GM12875 (cell line): ENCODE measurements at regions not wholly inside any gene's neighbourhood (a gene's known extent, or its start where the extent isn't known, plus 50 kb on each side); places are given as distances from the start of the nearest gene placed in this dataset.
"Not testable (repeated sequence)": the region's sequence is repeated elsewhere in the genome, so short reads cannot be mapped to it uniquely, and the experiment has no call there.

ENCODE experiments used
- H3K4me3 ChIP-seq: one replicate; pipeline ENCODE4 v1.5.1; 2011; ENCODE audit warnings: low read depth, low read length, control low read depth
- TF ChIP-seq, protein P1 (sequence below): IDR thresholded peaks from 2 replicates; pipeline ENCODE4 v1.5.1; 2011; ENCODE audit warnings: low read depth, mild to moderate bottlenecking, control low read depth, inconsistent platforms, low read length, moderate library complexity, borderline replicate concordance; ENCODE audit not compliant: insufficient read depth

DNA sequence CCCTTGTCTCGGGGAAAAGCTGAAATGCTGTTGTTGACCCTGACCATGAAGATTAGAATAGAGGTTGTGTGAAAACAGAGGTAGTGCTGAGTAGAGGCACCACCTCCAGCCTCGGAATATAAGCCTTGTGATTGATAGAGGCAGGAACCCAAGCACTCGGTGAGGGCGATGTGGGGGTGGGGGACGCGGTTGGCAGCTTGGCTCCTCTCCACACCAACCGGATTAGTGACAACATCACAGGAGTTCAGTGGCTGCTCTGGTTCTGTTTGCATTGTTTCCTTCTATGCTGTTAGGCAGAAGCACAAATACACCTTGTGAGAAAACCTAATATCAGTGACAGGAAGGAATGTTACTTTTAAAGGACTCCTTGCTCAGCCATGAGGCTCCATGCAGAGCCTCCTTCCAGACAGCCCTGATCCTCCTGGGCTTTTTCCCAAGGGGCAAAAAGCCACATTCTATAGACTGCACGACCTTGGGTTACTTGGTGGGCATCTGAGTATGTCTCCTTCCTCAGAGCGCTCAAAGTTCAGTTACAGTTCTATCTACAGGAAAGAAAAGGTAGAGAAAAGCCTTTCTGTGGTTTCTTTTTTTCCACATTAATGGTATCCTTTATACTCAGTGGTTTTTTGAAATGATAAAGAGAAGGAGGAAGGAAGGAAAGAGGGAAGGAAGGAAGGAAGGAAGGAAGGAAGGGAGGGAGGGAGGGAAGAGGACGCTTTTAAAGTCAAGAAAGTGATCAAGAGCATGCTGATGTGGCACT is 150.4 kb upstream of the NOCT start:
- no peak overlapping the region for H3K4me3 ChIP-seq
- TF ChIP-seq, protein P1, sequence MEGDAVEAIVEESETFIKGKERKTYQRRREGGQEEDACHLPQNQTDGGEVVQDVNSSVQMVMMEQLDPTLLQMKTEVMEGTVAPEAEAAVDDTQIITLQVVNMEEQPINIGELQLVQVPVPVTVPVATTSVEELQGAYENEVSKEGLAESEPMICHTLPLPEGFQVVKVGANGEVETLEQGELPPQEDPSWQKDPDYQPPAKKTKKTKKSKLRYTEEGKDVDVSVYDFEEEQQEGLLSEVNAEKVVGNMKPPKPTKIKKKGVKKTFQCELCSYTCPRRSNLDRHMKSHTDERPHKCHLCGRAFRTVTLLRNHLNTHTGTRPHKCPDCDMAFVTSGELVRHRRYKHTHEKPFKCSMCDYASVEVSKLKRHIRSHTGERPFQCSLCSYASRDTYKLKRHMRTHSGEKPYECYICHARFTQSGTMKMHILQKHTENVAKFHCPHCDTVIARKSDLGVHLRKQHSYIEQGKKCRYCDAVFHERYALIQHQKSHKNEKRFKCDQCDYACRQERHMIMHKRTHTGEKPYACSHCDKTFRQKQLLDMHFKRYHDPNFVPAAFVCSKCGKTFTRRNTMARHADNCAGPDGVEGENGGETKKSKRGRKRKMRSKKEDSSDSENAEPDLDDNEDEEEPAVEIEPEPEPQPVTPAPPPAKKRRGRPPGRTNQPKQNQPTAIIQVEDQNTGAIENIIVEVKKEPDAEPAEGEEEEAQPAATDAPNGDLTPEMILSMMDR: no peak

DNA sequence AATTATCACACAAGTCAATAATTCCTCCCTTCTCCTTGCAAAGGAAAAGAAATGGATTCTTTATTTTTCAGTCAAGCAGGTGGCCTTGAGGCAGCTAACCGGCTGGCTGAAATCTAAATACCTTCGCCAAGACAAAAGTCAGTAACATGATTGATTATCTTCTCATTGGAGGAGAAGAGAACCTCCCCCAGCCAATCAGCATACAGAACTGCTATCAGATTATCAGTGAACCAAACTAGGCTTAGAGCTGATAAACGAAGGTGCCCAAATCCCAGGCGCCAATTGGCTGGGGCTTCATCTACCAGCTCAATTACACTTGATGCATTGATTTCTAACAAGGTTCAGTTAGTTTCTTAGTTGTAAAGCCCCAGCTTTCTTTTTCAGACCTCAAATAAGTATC is 152.4 kb upstream of the NOCT start:
- H3K4me3 ChIP-seq: no peak overlapping the region
- TF ChIP-seq, protein P1: no peak

DNA sequence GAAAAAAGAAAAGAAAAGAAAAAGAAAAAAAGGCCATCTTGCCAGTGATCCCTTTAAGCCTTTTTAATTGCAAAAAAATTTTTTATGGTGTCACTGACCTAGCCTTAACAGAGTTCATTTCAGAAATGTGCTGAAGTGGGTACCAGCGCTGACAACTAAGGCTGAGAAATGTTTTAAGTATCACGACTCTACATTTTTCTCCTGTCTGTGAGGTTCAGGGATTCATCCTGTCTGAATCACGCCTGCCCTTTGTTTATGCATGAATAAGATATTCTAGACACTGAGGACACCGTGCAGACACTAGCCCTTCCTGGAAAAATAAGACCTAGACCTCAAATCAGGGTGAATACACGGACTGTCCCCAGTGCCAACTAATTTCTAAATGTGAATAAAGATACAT is 154.4 kb upstream of the NOCT start:
- TF ChIP-seq, protein P1: no peak
- H3K4me3 ChIP-seq: no peak overlapping the region

DNA sequence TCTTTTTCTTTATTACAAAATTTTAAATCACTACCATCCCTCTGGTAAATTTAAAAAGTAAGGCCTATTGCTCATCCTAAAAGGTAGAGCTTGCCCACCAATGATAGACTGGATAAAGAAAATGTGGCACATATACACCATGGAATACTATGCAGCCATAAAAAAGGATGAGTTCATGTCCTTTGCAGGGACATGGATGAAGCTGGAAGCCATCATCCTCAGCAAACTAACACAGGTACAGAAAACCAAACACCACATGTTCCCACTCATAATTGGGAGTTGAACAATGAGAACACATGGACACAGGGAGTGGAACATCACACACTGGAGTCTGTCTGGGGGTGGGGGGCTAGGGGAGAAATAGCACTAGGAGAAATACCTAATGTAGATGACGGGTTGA is 155.2 kb upstream of the NOCT start:
- not testable (repeated sequence) for H3K4me3 ChIP-seq

DNA sequence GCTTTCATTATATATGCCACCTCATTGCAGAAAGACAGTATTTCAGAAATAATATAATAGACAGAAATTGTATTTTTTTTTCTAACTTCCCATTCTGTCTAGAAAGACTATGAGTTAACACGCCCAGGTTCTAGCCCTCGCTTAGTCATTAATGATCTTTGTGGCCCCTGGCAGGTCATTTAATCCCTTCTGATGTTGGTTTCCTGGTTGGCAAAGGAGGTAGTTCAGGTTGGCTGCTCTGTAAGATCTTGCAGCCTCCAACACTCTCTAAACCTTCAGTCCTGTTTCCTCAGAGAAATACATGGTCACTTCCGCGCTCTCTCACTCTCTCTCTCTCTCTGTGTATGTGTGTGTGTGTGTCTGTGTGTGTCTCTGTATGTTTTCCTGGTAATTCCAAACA is 156.3 kb upstream of the NOCT start:
- no peak overlapping the region for H3K4me3 ChIP-seq
- TF ChIP-seq, protein P1: no peak

DNA sequence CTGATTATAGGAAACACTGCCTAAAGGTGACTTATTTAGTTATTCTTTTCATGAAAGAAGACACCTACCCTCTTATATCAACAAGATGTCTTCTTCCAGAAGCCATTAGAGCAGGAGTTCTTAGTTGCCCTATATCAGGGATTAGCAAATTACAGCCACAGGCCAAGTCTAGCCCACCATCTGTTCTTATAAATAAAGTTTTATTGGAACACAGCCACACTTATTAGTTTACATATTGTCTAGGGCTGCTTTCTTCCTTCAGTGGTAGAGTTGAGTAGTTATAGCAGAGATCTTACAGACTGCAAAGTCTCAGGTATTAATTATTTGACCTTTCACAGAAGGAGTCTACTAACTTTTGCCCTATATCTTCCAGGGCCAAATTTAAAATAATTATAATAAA is 157.2 kb upstream of the NOCT start:
- TF ChIP-seq, protein P1: no peak
- no peak overlapping the region for H3K4me3 ChIP-seq

DNA sequence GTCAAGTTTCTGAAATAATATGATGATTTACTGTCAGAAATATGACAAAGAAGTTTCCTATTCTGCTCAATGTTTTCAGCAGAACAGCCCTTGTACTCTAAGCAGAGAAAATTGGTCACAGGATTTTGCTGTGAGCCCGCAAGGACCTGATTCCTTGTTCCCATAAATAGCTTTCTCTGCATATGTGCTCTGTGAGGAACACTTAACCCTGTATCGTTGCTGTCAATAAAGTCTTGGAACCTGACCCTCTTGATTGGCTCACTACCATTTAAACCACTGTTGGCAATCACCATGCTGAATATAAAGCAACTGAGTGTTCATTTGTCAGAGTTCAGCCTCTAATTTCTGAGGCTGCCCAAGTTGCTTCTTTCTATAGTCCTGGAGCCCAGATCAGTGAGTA is 158.2 kb upstream of the NOCT start:
- no peak overlapping the region for H3K4me3 ChIP-seq
- TF ChIP-seq, protein P1: no peak
